IMR-90 (cell line): ENCODE measurements at regions not wholly inside any gene's neighbourhood (a gene's known extent, or its start where the extent isn't known, plus 50 kb on each side); places are given as distances from the start of the nearest gene placed in this dataset.

Experiments used
- BHLHE40 ChIP-seq: fragments of 150-350 bp; IDR thresholded peaks from 2 replicates; pipeline ENCODE4 v1.6.1; 2016; ENCODE audit warnings: mild to moderate bottlenecking, low read depth, low read length
- MAZ ChIP-seq: IDR thresholded peaks from 2 replicates; pipeline ENCODE4 v1.6.1; 2012; ENCODE audit warnings: low read depth, mild to moderate bottlenecking, low read length, improper control_type of control experiment, moderate library complexity, borderline replicate concordance
- POLR2A ChIP-seq: IDR thresholded peaks from 2 replicates; pipeline ENCODE4 v1.6.1; 2012; ENCODE audit warnings: mild to moderate bottlenecking, low read depth, low read length

DNA sequence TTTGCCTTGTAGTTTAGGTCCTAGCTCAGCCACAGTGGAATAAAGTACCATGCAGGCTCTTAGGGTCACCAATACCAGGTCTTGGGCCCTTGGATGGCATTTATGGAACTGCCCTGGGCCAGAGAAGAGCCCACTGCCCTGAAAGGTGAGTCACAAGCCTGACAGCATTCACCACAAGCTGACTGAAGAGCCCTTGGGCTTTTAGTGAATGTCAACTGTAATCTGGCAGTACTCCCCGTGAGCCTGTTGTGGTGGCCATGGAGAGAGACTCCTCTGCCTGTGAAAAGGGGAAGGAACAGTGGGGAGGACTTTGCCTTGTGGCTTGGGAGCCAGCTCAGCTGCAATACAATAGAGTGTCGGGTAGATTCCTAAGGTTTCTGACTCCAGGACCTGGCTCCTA, 1389.7 kb downstream of the DSC3 start:
- TF ChIP-seq MAZ: no peak
- TF ChIP-seq POLR2A: no peak
- TF ChIP-seq BHLHE40: no peak
